H9 (cell line): ENCODE measurements at regions not wholly inside any gene's neighbourhood (a gene's known extent, or its start where the extent isn't known, plus 50 kb on each side); places are given as distances from the start of the nearest gene placed in this dataset.

ENCODE experiments used
- DNase-seq: peaks from one replicate; pipeline ENCODE4 v3.0.0-alpha.2; 2017
- H2AFZ ChIP-seq: one replicate; pipeline ENCODE4 v1.6.1; 2013; ENCODE audit warnings: mild to moderate bottlenecking, low read length, control low read depth, moderate library complexity
- H2AK5ac ChIP-seq: 2 replicates; pipeline ENCODE4 v1.6.1; 2013; ENCODE audit warnings: low read length, control low read depth, mixed read lengths; ENCODE audit not compliant: insufficient read length
- H2BK120ac ChIP-seq: one replicate; pipeline ENCODE4 v1.6.1; 2013; ENCODE audit warnings: low read depth, mild to moderate bottlenecking, low read length, control low read depth, inconsistent platforms; ENCODE audit not compliant: poor library complexity, severe bottlenecking
- H2BK12ac ChIP-seq: 2 replicates; pipeline ENCODE4 v1.6.1; 2013; ENCODE audit warnings: low read length, control low read depth, mixed read lengths, low read depth; ENCODE audit not compliant: insufficient read length
- H2BK15ac ChIP-seq: 2 replicates; pipeline ENCODE4 v1.6.1; 2013; ENCODE audit warnings: low read depth, low read length, control low read depth
- H2BK20ac ChIP-seq: one replicate; pipeline ENCODE4 v1.6.1; 2013; ENCODE audit warnings: low read depth, mild to moderate bottlenecking, low read length, control low read depth, inconsistent platforms; ENCODE audit not compliant: poor library complexity, severe bottlenecking
- H2BK5ac ChIP-seq: 2 replicates; pipeline ENCODE4 v1.6.1; 2013; ENCODE audit warnings: low read length, control low read depth, mixed read lengths; ENCODE audit not compliant: insufficient read length
- H3K14ac ChIP-seq: 2 replicates; pipeline ENCODE4 v1.6.1; 2013; ENCODE audit warnings: low read length, control low read depth; ENCODE audit not compliant: insufficient read depth
- H3K18ac ChIP-seq: 2 replicates; pipeline ENCODE4 v1.6.1; 2013; ENCODE audit warnings: low read depth, mild to moderate bottlenecking, mixed read lengths, low read length, control low read depth; ENCODE audit not compliant: insufficient read length
- H3K23ac ChIP-seq: 2 replicates; pipeline ENCODE4 v1.6.1; 2013; ENCODE audit warnings: low read length, control low read depth, mixed read lengths, low read depth; ENCODE audit not compliant: insufficient read length
- H3K23me2 ChIP-seq: 2 replicates; pipeline ENCODE4 v1.6.1; 2013; ENCODE audit warnings: low read depth, mild to moderate bottlenecking, mixed read lengths, low read length, control low read depth; ENCODE audit not compliant: insufficient read length, poor library complexity, severe bottlenecking
- H3K27ac ChIP-seq: 2 replicates; pipeline ENCODE4 v1.5.1; 2013; ENCODE audit warnings: low read length, control low read depth, mixed read lengths, low read depth; ENCODE audit not compliant: insufficient read length
- H3K27me3 ChIP-seq: 2 replicates; pipeline ENCODE4 v1.6.1; 2013; ENCODE audit warnings: low read length, control low read depth, inconsistent platforms; ENCODE audit not compliant: insufficient read depth
- H3K4ac ChIP-seq: 2 replicates; pipeline ENCODE4 v1.6.1; 2013; ENCODE audit warnings: low read depth, mild to moderate bottlenecking, control low read depth, inconsistent platforms, low read length, moderate library complexity
- H3K4me1 ChIP-seq: 2 replicates; pipeline ENCODE4 v1.6.1; 2013; ENCODE audit warnings: low read length, control low read depth, inconsistent platforms; ENCODE audit not compliant: insufficient read depth
- H3K4me2 ChIP-seq: 2 replicates; pipeline ENCODE4 v1.6.1; 2013; ENCODE audit warnings: low read length, control low read depth, mixed read lengths; ENCODE audit not compliant: insufficient read length, insufficient read depth
- H3K56ac ChIP-seq: 2 replicates; pipeline ENCODE4 v1.6.1; 2013; ENCODE audit warnings: low read depth, mild to moderate bottlenecking, mixed read lengths, low read length, control low read depth; ENCODE audit not compliant: insufficient read length
- H3K79me1 ChIP-seq: 2 replicates; pipeline ENCODE4 v1.6.1; 2013; ENCODE audit warnings: low read depth, mild to moderate bottlenecking, moderate library complexity, low read length, control low read depth, inconsistent platforms; ENCODE audit not compliant: insufficient read depth, poor library complexity, severe bottlenecking
- H3K79me2 ChIP-seq: 2 replicates; pipeline ENCODE4 v1.6.1; 2013; ENCODE audit warnings: low read length, control low read depth, inconsistent platforms; ENCODE audit not compliant: insufficient read depth
- H3K9ac ChIP-seq: 2 replicates; pipeline ENCODE4 v1.6.1; 2013; ENCODE audit warnings: low read length, control low read depth, mixed read lengths; ENCODE audit not compliant: insufficient read length; ENCODE audit errors: extremely low read depth
- H3K9me3 ChIP-seq: one replicate; pipeline ENCODE4 v1.6.1; 2013; ENCODE audit warnings: low read depth, low read length, inconsistent platforms; ENCODE audit not compliant: control insufficient read depth
- H3T11ph ChIP-seq: one replicate; pipeline ENCODE4 v1.6.1; 2013; ENCODE audit warnings: mild to moderate bottlenecking, low read length, control low read depth, inconsistent platforms
- H4K20me1 ChIP-seq: one replicate; pipeline ENCODE4 v1.6.1; 2013; ENCODE audit not compliant: control insufficient read depth, insufficient read length, insufficient read depth
- H4K5ac ChIP-seq: 2 replicates; pipeline ENCODE4 v1.6.1; 2013; ENCODE audit warnings: low read depth, mild to moderate bottlenecking, mixed read lengths, low read length, control low read depth; ENCODE audit not compliant: insufficient read length
- H4K8ac ChIP-seq: replicated peaks from 2 replicates; pipeline ENCODE4 v1.6.1; 2013; ENCODE audit warnings: low read length, control low read depth, mixed read lengths, low read depth; ENCODE audit not compliant: insufficient read length
- H4K91ac ChIP-seq: 2 replicates; pipeline ENCODE4 v1.6.1; 2013; ENCODE audit warnings: low read depth, mild to moderate bottlenecking, moderate library complexity, mixed read lengths, low read length, control low read depth; ENCODE audit not compliant: insufficient read length
- H3K27ac Mint-ChIP-seq, 3 experiments: 2 replicates in 2 of 3; 3 replicates in 1 of 3; pipeline ENCODE4 v1.8.0; 2020 to 2021; ENCODE audit warnings: mixed read lengths in 3 of 3, mild to moderate bottlenecking in 1 of 3, moderate library complexity in 1 of 3
- H3K27me3 Mint-ChIP-seq: 2 replicates; pipeline ENCODE4 v1.8.0; 2021; ENCODE audit warnings: low read depth, mild to moderate bottlenecking, moderate library complexity, mixed read lengths
- H3K36me3 Mint-ChIP-seq, 3 experiments: 2 replicates in 2 of 3; 3 replicates in 1 of 3; pipeline ENCODE4 v1.8.0; 2020 to 2021; ENCODE audit warnings: low read depth in 3 of 3, mixed read lengths in 3 of 3; ENCODE audit not compliant: insufficient read depth in 1 of 3
- H3K4me1 Mint-ChIP-seq, 2 experiments: 2 replicates each; pipeline ENCODE4 v1.8.0; 2020; ENCODE audit warnings: mixed read lengths in 2 of 2
- H3K4me3 Mint-ChIP-seq, 2 experiments: 2 replicates in 1 of 2; 3 replicates in 1 of 2; pipeline ENCODE4 v1.8.0; 2020 to 2021; ENCODE audit warnings: mild to moderate bottlenecking in 2 of 2, mixed read lengths in 2 of 2, moderate library complexity in 1 of 2
- H3K9me3 Mint-ChIP-seq, 2 experiments: 2 replicates in 1 of 2; 3 replicates in 1 of 2; pipeline ENCODE4 v1.8.0; 2020; ENCODE audit warnings: mild to moderate bottlenecking in 2 of 2, mixed read lengths in 2 of 2, moderate library complexity in 1 of 2
- CTCF ChIP-seq: fragments of 200-600 bp; sonication (generic); conservative IDR thresholded peaks from 3 replicates; pipeline ENCODE4 v1.8.0; 2021; ENCODE audit warnings: antibody characterized with exemption, mild to moderate bottlenecking
- WGBS: extraction: QIAGEN DNeasy Blood & Tissue Kit; methylation state at CpG from one replicate; pipeline ENCODE4 v1.1.7; 2013; ENCODE audit warnings: missing lambda C conversion rate, low lambda C conversion rate, mixed read lengths; ENCODE audit not compliant: insufficient read length; ENCODE audit errors: extremely low coverage; 5-methylcytosine and 5-hydroxymethylcytosine counted together

- Histone ChIP-seq H3K23me2 (no peaks in the 10 kb centered on the region), H4K20me1 (no peaks in the 10 kb centered on the region), H2BK15ac (no peak overlapping the region), H3K23ac (no peak overlapping the region), H3T11ph (no peak overlapping the region), H4K5ac (no peak overlapping the region), H2BK20ac (no peak overlapping the region), H3K27ac (no peak overlapping the region), H3K4me2 (no peak overlapping the region), H2AK5ac (no peak overlapping the region), H4K8ac (no peak overlapping the region), H3K56ac (no peak overlapping the region), H3K18ac (no peak overlapping the region), H2BK120ac (no peak overlapping the region), H3K79me1 (no peaks in the 10 kb centered on the region), H3K4ac (no peak overlapping the region), H3K79me2 (no peaks in the 10 kb centered on the region), H2BK12ac (no peak overlapping the region), H3K27me3 (no peaks in the 10 kb centered on the region), H3K4me1 (peaks cover 6% of the 10 kb centered on the region; the same call in 1 of the 2 replicates), H3K9ac (no peak overlapping the region), H3K14ac (no peak overlapping the region), H4K91ac (no peak overlapping the region), H3K9me3 (peaks cover 2% of the 10 kb centered on the region), H2AFZ (no peak overlapping the region), H2BK5ac (no peak overlapping the region)
- Mint-ChIP-seq H3K27me3 (no peaks in the 10 kb centered on the region), H3K27ac (no peak overlapping the region), H3K4me1 (peaks cover 20 to 21% of the 10 kb centered on the region in 2 experiments), H3K4me3 (no peak overlapping the region), H3K36me3 (peaks cover 11 to 13% (median 13%) of the 10 kb centered on the region in 3 experiments), H3K9me3 (peaks cover 27 to 46% of the 10 kb centered on the region in 2 experiments)
- TF ChIP-seq CTCF: no peak
- no CpG with 5 or more reads among the region's 2 CpGs for WGBS
- DNase-seq: no peak
Observed at GRCh38 chrX:137929951-137930350, 364.0 kb downstream of the ZIC3 start.
